Kidney epithelial cell (primary cell): ENCODE measurements at regions not wholly inside any gene's neighbourhood (a gene's known extent, or its start where the extent isn't known, plus 50 kb on each side); places are given as distances from the start of the nearest gene placed in this dataset.

Experiments used
- DNase-seq: peaks from one replicate; pipeline ENCODE4 v3.0.0-alpha.2; 2010; ENCODE audit warnings: low read depth
- H3K27me3 ChIP-seq: 2 replicates; pipeline ENCODE4 v1.6.0; 2011; ENCODE audit warnings: low read length; ENCODE audit not compliant: control insufficient read depth, insufficient read depth
- H3K36me3 ChIP-seq: 2 replicates; pipeline ENCODE4 v1.5.1; 2011; ENCODE audit warnings: low read length; ENCODE audit not compliant: control insufficient read depth, insufficient read depth
- H3K4me3 ChIP-seq: 2 replicates; pipeline ENCODE4 v1.5.1; 2011; ENCODE audit warnings: low read depth, mild to moderate bottlenecking, control low read depth, low read length
- CTCF ChIP-seq: IDR thresholded peaks from 2 replicates; pipeline ENCODE4 v1.5.1; 2011; ENCODE audit warnings: mild to moderate bottlenecking, moderate library complexity, low read length, control low read depth, inconsistent platforms; ENCODE audit not compliant: insufficient read depth, poor library complexity, severe bottlenecking

GRCh38 chr6:147621263-147621662 is 112.8 kb downstream of the SAMD5 start:
- H3K27me3 ChIP-seq: no peaks in the 10 kb centered on the region
- no peak overlapping the region for H3K4me3 ChIP-seq
- no peak for TF ChIP-seq CTCF
- DNase-seq: no peak
- H3K36me3 ChIP-seq: no peaks in the 10 kb centered on the region

- DNase-seq: no peak
- H3K27me3 ChIP-seq: no peaks in the 10 kb centered on the region
- no peaks in the 10 kb centered on the region for H3K36me3 ChIP-seq
- no peak overlapping the region for H3K4me3 ChIP-seq
- TF ChIP-seq CTCF: no peak
These were observed 113.5 kb downstream of the SAMD5 start for GRCh38 chr6:147621961-147622360.

GRCh38 chr6:147624946-147625515 is 116.5 kb downstream of the SAMD5 start:
- no peak overlapping the region for H3K4me3 ChIP-seq
- no peaks in the 10 kb centered on the region for H3K36me3 ChIP-seq
- DNase-seq: no peak
- no peaks in the 10 kb centered on the region for H3K27me3 ChIP-seq
- TF ChIP-seq CTCF: no peak

- DNase-seq: no peak
- Histone ChIP-seq H3K4me3 (no peak overlapping the region), H3K27me3 (no peaks in the 10 kb centered on the region), H3K36me3 (no peaks in the 10 kb centered on the region)
- TF ChIP-seq CTCF: no peak
These were observed 117.5 kb downstream of the SAMD5 start for GRCh38 chr6:147625946-147626345.

- DNase-seq: no peak
- Histone ChIP-seq H3K4me3 (no peak overlapping the region), H3K36me3 (no peaks in the 10 kb centered on the region), H3K27me3 (no peaks in the 10 kb centered on the region)
- no peak for TF ChIP-seq CTCF
These were observed 118.9 kb downstream of the SAMD5 start for GRCh38 chr6:147627411-147627810.

GRCh38 chr6:147633191-147633590 is 124.7 kb downstream of the SAMD5 start:
- Histone ChIP-seq H3K27me3 (no peaks in the 10 kb centered on the region), H3K36me3 (no peaks in the 10 kb centered on the region), H3K4me3 (no peak overlapping the region)
- TF ChIP-seq CTCF: no peak
- no peak for DNase-seq
